SK-N-MC (cell line): ENCODE measurements at regions not wholly inside any gene's neighbourhood (a gene's known extent, or its start where the extent isn't known, plus 50 kb on each side); places are given as distances from the start of the nearest gene placed in this dataset.

Source experiments
- DNase-seq: peaks from one replicate; pipeline ENCODE4 v3.0.0-alpha.2; 2011; ENCODE audit warnings: low read depth, low spot score
- H3K27ac ChIP-seq: fragments of 200-600 bp; sonication (generic); 2 replicates; pipeline ENCODE4 v1.5.1; 2016; ENCODE audit warnings: mixed run types
- H3K36me3 ChIP-seq: fragments of 200-600 bp; sonication (generic); 2 replicates; pipeline ENCODE4 v1.6.1; 2017; ENCODE audit warnings: antibody characterized with exemption, low read length, mixed read lengths; ENCODE audit not compliant: insufficient read depth
- H3K4me3 ChIP-seq: fragments of 200-600 bp; sonication (generic); 2 replicates; pipeline ENCODE4 v1.5.1; 2016
- H3K9ac ChIP-seq: fragments of 200-600 bp; sonication (generic); 2 replicates; pipeline ENCODE4 v1.8.0; 2017; ENCODE audit warnings: mixed run types, mixed read lengths; ENCODE audit not compliant: insufficient read length
- H3K9me3 ChIP-seq: fragments of 200-600 bp; sonication (generic); 2 replicates; pipeline ENCODE4 v1.6.1; 2017; ENCODE audit warnings: low read depth, mild to moderate bottlenecking, antibody characterized with exemption, low read length, moderate library complexity, mixed read lengths
- EZH2 ChIP-seq: fragments of 200-600 bp; sonication (generic); IDR thresholded peaks from one replicate; pipeline ENCODE4 v1.6.1; 2017; ENCODE audit warnings: antibody characterized with exemption
- FOXP2 ChIP-seq: optimal IDR thresholded peaks from 2 replicates; pipeline ENCODE3; 2011; ENCODE audit warnings: mild to moderate bottlenecking, moderate library complexity; ENCODE audit not compliant: insufficient read depth; ENCODE audit errors: extremely low read length, control extremely low read depth
- POLR2AphosphoS5 ChIP-seq: IDR thresholded peaks from 2 replicates; pipeline ENCODE4 v1.6.1; 2012; ENCODE audit warnings: mild to moderate bottlenecking, low read depth, low read length, borderline replicate concordance

GRCh38 chr7:144908324-144908723 lies 72.5 kb upstream of the TPK1 start:
- Histone ChIP-seq H3K27ac (no peak overlapping the region), H3K4me3 (no peak overlapping the region), H3K9me3 (no peaks in the 10 kb centered on the region), H3K36me3 (no peaks in the 10 kb centered on the region), H3K9ac (no peak overlapping the region)
- TF ChIP-seq FOXP2 (no peak), POLR2AphosphoS5 (no peak), EZH2 (no peak)
- no peak for DNase-seq

GRCh38 chr7:144907577-144907976 lies 71.7 kb upstream of the TPK1 start:
- Histone ChIP-seq H3K4me3 (no peak overlapping the region), H3K9ac (no peak overlapping the region)

GRCh38 chr7:144903201-144903600 lies 67.3 kb upstream of the TPK1 start:
- no peak for DNase-seq
- Histone ChIP-seq H3K9me3 (no peaks in the 10 kb centered on the region), H3K9ac (no peak overlapping the region), H3K4me3 (no peak overlapping the region), H3K27ac (no peak overlapping the region), H3K36me3 (no peaks in the 10 kb centered on the region)
- TF ChIP-seq POLR2AphosphoS5 (no peak), FOXP2 (no peak), EZH2 (no peak)

More at GRCh38 chr7:144907577-144907976, 71.7 kb upstream of the TPK1 start:
- DNase-seq: peak; percentile 8
- TF ChIP-seq EZH2 (no peak), FOXP2 (no peak), POLR2AphosphoS5 (peak; percentile 62; the same call in 1 of the 2 replicates)
- Histone ChIP-seq H3K27ac (no peak overlapping the region), H3K36me3 (no peaks in the 10 kb centered on the region), H3K9me3 (no peaks in the 10 kb centered on the region)

- Histone ChIP-seq H3K4me3 (no peak overlapping the region), H3K9me3 (no peaks in the 10 kb centered on the region), H3K36me3 (no peaks in the 10 kb centered on the region), H3K27ac (no peak overlapping the region), H3K9ac (no peak overlapping the region)
- DNase-seq: no peak
- no peak for TF ChIP-seq EZH2
- TF ChIP-seq FOXP2: no peak
- TF ChIP-seq POLR2AphosphoS5: no peak
Observed at GRCh38 chr7:144892761-144893160, 56.9 kb upstream of the TPK1 start.
